HG02759 (cell line): ENCODE measurements at regions not wholly inside any gene's neighbourhood (a gene's known extent, or its start where the extent isn't known, plus 50 kb on each side); places are given as distances from the start of the nearest gene placed in this dataset.

ENCODE experiments used
- ATAC-seq: cut with Tn5 transposase; IDR thresholded peaks from one replicate; pipeline ENCODE4 v1.9.1; 2021; ENCODE audit warnings: mild to moderate bottlenecking, moderate library complexity; ENCODE audit not compliant: unreplicated experiment

DNA sequence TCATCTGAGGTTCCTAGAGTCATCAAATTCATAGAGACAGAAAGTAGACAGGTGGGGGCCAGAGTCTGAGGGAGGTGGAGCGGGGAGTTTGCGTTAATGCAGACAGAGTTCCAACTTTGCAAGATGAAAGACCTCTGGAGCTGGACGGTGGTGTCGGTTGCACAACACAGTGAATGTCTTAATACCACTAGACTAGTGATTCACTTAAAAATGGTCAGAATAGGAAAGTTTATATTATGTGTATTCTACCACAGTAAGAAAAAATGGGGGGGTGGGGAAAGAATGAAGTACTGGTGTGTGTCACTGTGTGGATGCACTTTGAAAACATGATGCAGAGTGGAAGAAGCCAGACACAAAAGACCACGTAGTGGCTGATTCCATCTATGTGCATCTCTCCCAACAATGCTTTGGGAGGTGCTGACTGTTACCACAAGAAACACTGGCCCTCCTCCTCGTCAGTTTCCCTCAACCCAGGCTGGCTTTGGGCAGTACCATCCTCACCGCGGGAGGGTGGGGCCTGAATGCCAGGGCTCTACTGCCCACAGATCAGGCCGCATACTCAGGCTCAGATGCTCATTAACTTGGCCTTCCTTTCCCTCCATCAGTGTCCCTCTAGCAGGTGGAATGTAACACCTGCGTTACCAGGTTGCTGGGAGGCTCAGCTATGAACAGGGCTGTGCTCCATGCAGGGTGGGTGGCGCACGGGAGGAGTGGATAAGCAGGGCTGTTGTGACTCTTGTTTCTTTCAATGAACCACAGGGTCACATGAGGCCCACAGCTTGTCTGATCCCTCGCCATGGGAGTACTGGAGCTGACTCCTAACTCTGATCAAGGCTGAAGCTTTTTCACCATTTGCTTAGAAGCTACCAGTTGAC, 297.0 kb downstream of the CTTN start:
- ATAC-seq: no peak

DNA sequence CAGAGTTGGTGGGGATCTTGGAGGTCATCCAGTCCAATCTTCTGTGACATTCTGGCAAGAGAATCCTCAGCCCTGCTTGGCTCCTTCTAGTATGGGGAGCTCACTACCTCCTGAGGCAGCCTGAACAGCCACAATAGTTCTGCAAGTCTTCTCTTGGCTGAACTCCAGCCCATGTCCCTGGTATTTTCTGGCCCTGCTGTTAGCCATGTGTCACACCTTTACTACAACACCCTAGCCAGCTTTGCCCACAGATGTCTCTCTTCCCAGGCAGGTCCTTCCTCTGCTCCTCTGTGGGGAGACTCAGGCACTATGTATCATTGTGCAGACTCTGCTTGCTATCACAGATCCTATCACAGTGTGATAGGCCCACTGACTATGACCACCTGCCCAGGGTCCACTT, 297.7 kb downstream of the CTTN start:
- ATAC-seq: no peak

DNA sequence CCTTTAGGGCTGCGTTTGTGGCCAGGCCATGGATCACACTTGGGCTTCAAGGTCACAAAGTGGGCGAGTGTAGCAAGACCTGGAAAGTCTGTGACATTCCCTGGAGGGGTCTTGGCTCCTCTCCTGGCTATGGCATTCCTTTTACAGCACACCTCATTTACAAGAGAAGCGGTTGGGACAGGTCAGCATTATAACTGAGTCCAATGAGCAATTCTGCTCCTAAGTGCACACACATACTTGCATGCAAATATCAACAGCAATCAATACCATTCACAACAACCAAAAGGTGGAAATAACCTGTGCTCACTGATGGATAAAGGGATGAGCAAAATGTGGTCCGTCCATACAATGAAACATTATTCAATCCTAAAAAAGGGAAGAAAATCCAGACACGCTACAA, 298.2 kb downstream of the CTTN start:
- no peak for ATAC-seq

DNA sequence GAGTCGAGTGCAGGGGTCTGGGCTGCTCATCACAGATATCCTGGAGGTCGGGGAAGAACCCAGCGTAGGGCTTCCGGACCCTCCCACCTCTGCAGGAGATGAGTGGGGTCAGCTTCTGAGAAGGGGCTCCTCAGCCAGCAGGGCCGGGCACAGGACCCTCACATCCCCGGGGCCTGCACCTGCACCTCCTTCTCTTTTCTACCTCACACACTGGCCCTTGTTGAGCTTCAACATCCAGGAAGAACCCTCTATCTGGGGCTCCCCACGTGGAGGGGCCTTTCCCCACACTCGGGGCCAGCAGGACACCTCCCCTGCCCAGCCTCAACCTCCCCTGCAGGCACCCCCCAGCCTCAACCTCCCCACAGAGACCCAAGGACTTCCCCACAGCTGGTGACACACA, 299.4 kb downstream of the CTTN start:
- no peak for ATAC-seq

DNA sequence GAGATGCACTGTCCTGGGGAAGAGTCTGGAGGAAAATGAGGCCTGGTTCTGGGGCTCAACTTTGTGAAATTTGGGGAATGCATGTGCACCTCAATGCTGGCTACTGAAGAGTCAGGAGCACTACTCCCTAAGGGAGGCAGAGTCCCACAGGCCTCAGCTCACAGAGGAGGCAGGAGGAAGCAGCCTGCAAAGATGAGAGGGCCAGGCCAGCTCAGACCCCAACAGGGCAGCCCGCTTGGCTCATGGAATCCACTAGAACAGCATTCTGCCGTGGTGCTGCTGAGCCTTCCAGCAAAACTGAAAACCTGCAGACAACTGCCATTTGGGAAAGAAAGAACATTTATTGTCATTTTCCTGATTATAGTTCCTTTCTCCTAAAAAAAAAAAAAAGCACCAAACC, 300.5 kb downstream of the CTTN start:
- no peak for ATAC-seq

DNA sequence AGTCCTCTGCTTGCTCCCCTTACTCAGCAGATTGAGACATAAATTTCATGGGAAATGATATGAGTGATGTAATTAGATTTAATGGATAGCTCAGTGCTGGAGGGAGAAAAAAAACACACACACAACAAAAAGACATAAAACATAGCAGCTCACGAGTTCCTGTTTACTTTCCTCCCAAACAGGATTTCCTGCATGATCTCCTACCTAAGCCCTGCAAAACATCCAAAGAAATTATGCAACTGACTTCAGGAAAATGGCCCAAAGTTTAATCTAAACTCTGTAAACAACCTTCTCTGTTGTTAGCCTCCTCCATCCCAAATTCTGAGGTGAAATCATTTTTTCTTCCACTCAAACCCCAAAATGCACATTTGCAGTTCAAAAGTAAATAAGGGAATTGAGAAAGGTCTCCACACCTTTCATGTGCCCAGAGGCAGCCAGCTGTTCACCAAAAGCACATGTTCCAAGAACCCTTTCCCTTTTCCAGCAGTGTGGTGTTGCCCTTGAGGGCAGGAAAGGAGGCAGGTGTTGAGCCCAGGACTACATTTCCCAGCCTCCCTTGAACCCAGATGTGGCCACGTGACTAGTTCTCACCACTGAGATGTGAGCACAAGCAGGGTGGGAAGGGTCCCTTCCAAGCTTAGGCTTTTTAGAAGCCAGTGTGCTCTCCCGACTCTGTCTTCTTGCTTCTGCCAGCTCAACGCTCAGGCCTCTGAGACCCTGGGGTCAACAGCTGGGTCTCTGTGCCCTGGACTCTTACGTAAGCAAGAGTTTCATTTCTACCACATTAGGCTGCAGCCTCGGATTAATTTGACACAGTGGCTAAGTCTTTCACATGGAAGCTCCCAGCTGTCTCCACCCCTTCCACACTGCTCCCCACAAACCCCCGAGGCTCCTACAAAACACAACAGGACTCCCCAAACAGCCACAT, 301.2 kb downstream of the CTTN start:
- ATAC-seq: no peak

DNA sequence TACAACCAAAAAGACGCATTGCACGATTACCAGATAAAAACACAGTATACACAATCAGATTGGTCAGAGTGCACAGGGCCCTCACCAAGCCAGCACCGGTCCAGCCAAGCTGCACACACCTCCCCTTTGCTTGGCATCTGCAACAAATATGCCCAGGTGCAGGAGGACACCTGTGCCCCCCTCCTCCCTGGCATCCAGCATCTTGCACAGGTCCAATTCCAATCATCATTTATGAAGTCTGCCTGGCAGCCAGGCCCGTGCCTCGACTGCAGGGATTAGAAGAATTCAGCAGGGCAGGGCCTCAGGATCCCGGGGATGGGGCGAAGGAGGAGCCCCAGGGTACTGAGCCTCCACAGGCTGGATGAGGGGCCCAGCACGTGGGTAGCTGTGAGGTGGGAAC, 302.1 kb downstream of the CTTN start:
- ATAC-seq: no peak

DNA sequence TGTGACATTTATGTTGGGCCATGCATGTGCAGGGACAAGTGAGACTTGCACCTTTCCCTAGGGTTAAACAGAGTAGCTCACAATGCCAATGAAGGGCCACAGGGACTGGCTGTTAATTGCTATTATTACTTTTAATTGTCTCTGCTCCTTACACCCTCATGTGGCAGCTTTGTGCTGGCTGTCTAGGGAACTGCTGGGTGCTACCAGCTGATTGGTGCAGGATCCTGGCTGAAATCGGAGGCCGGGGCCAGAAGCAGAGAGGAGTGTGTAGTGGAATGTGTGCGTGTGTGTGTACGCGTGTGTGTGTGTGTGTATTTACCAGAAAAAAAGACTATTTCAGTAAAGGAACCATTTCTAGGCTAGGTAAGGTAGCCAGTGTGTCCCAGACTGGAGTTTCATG, 302.5 kb downstream of the CTTN start:
- ATAC-seq: no peak

DNA sequence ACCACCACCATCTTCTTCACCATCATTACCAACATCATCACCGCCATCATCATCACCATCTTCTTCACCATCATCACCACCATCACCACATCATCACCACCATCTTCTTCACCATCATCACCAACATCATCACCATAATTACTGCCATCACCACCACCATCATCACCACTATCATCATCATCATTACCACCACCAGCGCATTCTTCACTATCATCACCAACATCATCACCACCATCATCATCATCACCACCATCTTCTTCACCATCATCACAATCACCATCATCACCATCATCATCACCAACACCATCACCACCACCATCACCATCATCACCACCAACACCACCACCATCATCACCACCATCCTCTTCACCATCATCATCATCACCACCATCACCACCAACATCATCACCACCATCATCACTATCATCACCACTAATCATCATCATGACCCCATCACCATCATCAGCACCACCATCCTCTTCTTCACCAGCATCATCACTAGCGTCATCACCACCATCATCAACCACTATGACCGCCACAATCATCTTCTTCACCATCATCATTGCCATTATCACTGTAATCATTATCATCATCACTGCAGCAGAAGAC, 303.8 kb downstream of the CTTN start:
- no peak for ATAC-seq

DNA sequence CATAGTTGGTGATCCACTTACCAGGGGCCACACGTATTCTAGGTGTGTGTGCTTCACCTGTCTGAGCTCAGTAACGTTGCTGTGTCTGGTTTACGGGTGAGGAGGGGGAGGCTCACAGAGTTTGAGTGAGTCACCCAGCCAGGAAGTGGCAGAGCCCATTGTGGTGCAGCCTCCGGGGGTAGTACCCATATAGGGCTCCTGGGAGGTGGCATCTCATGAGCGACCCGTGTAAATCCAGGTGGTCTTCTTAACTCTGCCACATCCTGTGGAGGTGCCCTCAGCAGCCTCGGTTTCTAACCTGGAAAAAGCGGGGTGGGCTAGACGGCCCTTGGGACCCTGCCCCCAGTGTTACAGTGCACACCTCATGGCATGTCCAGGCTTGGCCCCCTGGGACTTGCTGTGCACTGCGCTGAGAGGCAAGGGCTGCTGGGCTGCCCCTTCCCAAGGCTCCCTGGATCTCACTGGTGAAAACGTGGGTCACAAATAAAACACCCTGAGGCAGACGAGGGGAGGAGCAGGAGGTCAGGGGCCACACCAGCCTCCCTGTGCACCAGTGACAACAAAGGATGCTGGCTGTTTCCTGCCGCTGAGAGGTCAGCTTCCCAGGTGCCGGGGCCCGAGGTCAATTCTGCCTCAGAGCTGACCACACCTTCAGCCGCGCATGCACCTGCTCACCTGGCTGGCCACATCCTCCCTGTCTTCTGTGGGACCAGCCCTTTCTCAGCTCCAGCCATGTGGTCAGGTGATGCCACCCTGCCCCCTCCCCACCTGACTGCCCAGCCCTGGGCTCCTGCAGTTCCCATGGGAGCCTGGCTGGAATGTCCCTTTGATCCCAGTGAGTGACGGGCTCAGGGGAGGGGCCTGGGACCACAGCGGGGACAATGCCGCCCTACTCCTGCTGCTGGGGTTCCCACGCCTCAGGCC, 305.1 kb downstream of the CTTN start:
- no peak for ATAC-seq

DNA sequence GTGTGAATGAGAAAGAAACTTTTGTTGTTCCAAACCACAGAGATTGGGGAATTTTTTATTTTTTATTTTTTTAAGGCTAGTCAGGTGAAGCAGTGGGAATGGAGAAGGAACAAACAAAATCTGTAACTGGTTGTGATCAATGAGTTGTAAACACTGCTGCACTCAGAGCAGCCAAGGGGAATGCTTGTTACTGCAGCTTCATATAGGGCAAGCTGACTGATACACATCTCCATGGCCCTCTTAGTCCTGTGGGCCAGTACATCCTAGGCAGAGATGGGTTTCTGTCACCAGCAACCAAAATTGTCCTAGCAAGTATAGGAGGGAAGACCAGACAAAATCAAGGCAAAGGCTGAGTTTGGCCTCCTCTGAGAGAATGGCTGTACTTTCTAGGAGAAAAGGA, 306.8 kb downstream of the CTTN start:
- ATAC-seq: no peak

DNA sequence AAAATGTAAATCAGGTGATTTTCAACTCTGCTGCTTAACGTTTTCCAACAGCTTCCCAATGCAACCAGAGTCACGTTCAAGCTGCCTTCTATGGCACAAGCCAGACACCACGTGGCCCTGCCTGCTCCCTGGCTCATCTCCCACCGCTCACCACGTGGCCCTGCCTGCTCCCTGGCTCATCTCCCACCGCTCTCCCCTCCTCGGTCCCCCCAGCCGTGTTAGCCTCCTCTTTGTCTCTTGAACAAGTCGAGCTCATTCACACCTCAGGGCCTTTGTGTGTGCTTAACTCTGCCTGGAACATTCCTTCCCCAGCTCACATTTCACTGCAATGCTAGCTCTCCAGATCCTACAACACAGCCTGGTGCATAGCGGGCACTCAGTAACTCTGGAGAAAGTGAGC, 307.6 kb downstream of the CTTN start:
- ATAC-seq: no peak

DNA sequence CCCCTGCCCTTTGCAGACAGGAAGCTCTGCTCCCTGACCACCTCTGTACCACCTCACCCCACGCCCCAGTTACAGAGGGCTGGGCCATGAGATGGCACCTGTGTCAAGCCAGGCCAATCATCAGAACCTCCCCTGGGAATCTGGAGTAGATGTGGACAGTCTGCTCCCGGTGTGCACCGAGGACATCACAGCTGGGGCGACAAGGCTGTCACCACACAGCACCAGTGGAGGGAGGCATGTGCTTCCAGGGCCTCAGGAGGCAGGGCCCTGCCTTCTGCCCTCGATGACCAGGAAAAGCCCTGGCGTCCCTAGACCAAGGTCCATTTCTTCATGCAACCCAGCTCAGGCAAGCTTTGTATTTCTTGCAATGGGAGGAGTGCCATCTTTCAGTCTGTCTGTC, 309.5 kb downstream of the CTTN start:
- ATAC-seq: no peak

DNA sequence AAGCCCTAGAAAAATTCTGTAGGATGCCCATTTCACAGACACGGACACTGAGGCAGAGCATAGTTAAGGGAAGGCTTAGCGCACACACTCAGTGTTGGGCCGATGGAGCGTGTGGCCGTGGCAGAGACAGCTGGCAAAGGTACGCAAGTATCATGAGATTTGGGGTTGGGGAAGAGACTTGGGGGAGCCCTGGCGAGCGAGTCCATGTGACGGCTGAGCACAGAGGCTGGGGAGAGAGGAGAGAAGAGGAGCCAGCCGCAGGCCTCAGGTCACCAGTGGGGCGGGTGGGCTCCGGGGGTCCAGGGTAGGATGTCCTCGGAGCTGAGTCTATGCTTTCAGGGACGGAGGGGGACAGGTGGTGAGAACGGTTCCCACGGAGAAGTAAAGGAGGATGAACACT, 311.3 kb downstream of the CTTN start:
- ATAC-seq: no peak

DNA sequence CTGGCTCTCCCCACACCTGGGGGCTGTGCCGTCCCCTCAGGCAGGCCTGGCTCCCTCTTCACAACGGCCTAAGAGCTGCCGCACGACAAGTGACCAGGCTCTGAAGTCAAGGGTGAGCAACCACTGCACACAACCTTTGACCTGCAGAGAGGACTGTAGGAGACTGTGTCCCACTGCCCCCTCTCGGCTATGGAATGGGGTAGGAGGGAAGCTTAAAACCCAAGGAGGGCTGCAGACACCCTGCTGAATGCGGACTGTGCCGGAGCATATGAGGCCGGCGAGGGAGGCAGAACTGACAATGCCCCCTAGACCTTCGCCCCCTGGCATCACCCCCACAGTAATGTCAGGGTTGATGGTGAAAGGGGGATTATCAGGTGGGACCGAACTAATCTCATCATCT, 311.9 kb downstream of the CTTN start:
- ATAC-seq: no peak

DNA sequence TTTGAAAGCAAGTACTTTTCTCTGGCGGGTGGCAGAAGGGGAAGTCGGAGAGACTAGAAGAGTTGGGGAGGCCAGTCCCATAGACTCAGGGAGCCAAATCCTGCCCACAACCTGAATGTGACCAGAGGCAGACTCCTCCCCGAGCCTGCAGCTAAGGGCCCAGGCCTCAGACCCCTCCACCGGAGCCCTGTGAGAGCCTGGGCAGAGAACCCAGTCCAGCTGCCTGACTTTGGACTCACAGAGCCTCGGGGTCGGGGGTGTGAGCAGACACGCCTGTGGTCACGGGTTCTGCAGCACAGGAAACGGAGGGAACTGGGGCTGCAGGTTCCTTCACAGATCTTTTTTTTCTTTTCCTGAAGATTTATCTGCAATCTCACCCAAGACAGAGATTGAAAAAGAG, 312.3 kb downstream of the CTTN start:
- ATAC-seq: no peak

DNA sequence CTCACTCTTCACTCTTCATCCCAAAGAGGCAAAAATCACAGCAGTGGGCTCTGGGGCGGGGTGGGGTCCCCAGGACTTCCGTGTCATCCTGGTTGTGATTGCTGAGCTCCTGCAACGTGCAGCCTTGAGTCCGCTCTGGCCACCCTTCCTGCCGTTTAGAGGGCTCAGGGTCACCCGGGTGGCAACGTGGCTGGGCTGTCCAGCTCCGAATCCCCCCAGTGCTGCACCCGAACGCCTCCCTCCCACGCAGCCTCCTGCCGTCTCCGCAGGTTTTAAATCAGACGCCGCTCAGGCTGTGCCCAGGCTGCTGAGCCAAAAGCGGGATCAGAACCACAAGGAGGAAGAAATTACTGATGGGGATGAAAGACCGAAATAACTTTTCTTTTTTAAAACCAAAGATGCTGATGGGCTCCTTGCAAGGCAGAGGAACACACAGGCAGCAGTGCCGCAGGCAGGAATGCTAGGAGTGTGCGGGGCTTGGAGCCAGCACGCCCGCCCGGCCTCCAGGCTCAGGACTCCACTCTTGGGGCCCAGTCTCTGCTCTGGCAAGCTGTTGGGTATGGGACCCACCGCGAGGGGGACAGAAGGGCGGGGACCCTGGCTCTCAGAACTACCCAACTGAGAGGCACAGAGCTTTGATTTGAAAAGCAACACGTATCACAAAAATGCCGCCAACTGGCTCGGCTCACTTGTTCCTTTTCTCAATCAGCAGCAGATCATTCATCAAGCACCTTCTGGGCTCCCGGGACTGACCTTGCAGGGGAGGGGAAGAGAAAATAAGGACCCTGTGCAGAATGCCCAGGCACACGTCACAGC, 313.0 kb downstream of the CTTN start:
- no peak for ATAC-seq

DNA sequence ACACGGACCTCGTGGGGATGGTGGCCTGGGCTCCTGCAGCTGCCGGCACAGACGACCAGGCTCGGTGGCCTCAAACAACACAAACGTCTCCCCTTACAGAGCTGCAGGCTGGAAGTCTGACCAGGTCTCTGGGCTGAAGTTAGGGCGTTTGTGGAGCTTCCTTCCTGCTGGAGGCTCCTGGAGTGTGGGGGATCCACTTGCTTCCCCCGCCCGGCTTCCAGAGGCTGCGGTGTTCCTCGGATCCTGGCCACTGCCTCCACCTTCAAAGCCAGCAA, 313.5 kb downstream of the CTTN start:
- no peak for ATAC-seq

DNA sequence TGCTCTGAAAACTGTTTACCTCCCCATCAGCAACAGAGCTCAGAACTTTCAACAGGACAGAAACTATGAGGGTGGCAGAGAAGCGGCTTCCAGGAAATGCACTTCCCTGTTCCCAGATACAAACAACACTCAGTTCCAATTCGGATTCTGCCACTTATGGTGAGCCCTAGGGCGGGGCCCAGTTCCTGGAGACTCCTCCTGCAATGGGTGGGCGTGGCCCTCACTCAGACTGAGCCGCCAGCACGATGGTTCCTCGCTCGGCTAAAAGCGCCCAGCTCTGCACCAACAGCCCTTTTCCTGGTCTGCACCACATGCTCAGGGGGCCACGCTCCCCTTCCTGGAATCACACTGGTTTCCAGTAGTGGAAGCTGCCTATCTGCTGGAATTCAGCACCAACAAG, 314.1 kb downstream of the CTTN start:
- ATAC-seq: no peak
